HG02943 (cell line): ENCODE measurements at regions not wholly inside any gene's neighbourhood (a gene's known extent, or its start where the extent isn't known, plus 50 kb on each side); places are given as distances from the start of the nearest gene placed in this dataset.

Source experiments
- ATAC-seq: cut with Tn5 transposase; IDR thresholded peaks from one replicate; pipeline ENCODE4 v1.9.1; 2021; ENCODE audit warnings: mild to moderate bottlenecking, low read depth, moderate library complexity; ENCODE audit not compliant: unreplicated experiment

- no peak for ATAC-seq
Measured at GRCh38 chr5:9869616-9870288, 239.6 kb upstream of the TAS2R1 start.

GRCh38 chr5:9865574-9865973, 235.4 kb upstream of the TAS2R1 start:
- no peak for ATAC-seq

GRCh38 chr5:9864791-9865190, 234.6 kb upstream of the TAS2R1 start:
- ATAC-seq, result no peak

DNA sequence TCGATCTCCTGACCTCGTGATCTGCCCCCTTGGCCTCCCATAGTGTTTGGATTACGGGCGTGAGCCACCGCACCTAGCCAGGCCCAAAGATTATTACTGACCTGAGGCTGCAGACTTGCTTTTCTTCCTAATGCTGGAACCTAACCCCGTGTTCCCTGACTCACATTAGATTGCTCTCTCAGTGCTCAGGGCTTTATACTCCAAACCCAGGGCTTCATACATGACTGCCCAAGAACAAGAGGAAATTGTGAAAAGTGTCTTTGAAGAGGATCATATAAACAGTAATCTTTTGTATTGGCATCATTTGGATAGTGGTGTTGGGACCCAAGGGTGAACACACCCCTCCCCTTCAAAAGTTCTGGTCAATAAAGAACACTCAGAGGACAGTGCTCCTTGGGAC, 233.3 kb upstream of the TAS2R1 start:
- no peak for ATAC-seq

DNA sequence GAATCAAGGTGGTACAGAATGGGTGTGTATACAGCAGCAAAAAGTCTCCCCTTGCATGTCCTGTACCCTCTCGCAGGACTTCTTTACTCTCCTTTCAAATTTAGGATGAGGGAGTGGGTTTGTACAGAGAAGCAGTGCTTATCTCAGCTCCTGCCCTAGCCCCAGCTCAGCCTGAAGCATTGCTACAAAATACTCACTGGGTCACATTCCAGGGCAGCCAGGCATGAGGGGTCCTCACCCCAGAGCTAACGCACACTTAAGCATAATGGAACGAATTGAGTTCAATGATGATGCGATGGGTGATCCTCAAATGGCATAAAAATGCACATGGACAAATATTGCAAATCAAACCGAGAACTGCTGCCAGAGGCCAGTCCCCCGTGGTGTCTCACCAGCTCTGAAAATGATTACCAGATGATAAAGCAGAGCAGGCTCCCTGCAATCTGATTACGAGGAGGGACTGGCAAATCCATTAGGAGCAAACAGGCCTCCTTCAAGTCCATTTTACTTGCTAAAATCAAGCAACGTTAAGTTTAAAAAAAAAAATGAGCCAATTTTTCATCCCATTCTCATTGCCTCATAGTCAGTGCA, 231.6 kb upstream of the TAS2R1 start:
- no peak for ATAC-seq

- no peak for ATAC-seq
Measured at GRCh38 chr5:9859808-9860207, 229.7 kb upstream of the TAS2R1 start.

GRCh38 chr5:9858043-9858442, 227.9 kb upstream of the TAS2R1 start:
- ATAC-seq, result no peak

- no peak for ATAC-seq
Measured at GRCh38 chr5:9853309-9853708, 223.2 kb upstream of the TAS2R1 start.

GRCh38 chr5:9852671-9853070, 222.5 kb upstream of the TAS2R1 start:
- no peak for ATAC-seq

GRCh38 chr5:9851458-9851857, 221.3 kb upstream of the TAS2R1 start:
- ATAC-seq, result no peak

- ATAC-seq, result no peak
Measured at GRCh38 chr5:9850456-9850855, 220.3 kb upstream of the TAS2R1 start.

DNA sequence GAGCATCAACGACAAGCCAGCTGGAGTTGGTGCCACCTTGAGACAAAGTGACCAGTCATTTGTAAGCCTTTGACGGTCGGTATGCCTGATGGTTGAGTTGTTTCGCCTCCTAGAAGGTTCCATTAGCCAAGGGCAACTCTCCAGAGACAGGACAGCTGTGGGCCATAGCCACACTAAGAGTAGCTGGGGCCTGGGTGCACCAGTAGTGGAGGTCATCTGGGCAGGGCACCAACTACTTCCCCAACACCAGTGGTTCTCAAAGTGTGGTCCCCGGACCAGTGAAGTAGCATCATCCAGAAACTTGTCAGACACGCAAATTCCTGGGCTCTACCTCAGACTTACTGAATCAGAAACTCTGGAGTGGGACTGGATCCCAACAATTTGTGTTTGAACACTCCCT, 217.5 kb upstream of the TAS2R1 start:
- no peak for ATAC-seq

- ATAC-seq, result no peak
Measured at GRCh38 chr5:9845185-9845584, 215.0 kb upstream of the TAS2R1 start.

GRCh38 chr5:9841516-9842170, 211.5 kb upstream of the TAS2R1 start:
- ATAC-seq, result no peak

DNA sequence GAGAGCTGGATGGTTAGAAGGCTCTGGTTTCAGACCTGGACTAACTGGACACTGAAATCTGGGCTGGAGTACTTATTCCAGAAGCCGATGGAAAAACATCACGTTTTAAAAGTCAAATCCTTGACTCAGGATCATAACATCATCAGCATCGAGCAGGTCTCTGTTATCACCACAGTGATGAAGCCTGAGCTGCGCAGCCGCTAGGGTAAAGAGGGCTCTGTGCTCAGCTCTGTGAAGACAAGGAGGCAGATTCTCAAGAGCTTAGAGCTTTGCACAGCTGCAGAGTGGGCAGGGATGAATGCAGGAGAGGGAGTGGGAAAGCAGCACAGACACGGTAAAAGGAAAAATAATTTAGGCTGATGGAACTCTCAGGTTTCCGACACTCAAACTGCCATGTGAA, 208.8 kb upstream of the TAS2R1 start:
- no peak for ATAC-seq

DNA sequence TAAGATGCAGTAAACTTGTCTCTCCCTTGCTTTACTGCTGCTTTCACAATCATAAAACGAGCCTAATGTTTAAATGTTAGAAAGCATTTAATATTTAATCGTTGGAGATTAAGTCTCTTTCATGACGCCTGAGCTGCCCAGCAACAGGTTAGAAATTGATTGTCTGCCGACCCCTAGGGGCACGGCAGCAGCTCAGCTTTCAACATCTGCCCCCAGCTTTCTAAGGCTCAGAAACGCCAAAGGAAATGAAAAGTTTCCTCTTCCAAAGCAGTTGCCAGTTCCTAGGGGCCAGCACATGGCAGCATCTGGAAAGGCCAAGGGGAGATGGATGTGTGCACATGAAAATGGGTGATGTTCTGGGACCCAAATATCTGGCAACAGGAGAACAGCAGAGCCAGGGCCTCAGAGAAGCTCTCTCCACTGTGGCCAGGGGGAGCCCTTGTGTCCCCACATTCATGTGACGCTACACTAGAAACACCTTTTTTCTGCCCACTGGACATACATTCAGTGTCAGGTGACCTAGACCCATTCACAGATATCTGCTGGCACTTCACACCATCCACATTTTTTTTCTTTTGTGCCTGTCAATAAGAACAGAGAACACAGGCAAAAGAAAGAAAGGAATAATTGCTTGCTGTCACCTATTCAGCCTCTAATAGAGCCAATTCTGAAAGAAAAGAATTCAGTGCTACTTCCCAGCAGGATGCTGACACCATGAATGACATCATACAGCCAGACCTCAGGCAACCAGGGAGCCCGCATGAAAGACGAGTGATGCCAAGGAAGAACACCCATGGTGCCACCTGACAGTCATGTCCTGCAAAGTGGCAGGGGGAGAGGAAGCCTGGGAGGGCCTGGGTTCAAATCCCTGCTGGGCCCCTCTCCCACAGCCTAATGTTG, 205.0 kb upstream of the TAS2R1 start:
- ATAC-seq, result no peak

DNA sequence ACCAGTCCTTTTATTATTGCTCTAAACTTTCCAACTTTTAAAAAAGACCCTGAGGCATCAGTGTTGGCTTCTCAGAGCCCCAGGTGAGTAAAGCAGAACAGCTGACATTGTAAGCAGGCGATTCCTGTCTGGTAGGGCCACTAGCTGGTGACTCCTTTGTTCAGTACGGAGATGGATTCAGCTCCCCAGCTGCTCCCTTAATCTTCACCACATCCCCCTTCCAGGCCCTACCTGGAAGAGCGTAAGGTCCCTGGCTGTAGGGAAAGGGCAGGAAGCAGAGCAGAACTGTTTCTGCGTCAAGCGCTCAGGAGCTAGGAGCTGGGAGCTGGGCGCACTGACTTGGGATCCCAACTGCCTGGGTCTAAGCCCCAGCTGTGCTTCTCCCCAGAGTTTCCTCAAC, 203.7 kb upstream of the TAS2R1 start:
- no peak for ATAC-seq

GRCh38 chr5:9832921-9833320, 202.8 kb upstream of the TAS2R1 start:
- ATAC-seq, result no peak

DNA sequence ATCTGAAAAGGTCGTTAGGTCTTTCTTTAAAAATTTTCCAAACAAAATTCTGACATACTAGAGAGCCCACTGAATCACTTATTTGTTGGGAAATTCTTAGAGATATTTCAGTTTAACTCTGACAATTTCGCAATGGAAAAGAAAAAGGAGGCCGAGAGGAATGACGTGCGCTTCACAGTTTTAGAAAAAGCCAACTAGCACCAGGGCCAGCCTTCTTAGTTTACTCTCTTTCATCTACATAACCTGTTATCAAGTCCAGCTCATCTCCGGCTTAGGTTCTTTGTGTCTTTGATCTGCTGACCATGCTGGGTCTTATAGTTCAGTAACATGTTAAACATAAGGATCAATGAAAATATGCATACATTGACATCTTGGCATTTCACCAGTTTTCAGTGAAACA, 201.7 kb upstream of the TAS2R1 start:
- no peak for ATAC-seq

- no peak for ATAC-seq
Measured at GRCh38 chr5:9830184-9830583, 200.0 kb upstream of the TAS2R1 start.

DNA sequence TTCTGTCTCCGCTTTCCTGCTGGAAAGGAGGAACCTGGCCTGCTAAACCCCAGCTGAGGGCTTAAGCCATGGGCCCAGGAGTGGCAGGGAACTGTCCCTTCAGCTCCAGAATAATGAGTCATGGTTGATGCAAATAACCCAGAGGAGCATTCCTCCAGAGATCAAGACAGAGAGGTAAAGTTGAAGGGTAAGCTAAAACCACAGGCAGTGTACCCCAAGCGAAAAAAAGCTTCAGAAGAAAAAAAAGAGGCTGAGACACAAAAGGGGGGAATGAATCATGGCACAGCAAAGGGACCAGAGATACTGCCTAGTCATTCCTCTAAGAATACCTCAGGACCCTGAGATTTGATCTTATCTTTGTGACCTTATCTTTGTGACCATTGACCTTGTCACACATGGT, 199.5 kb upstream of the TAS2R1 start:
- no peak for ATAC-seq
